DND-41 (cell line): ENCODE measurements at regions not wholly inside any gene's neighbourhood (a gene's known extent, or its start where the extent isn't known, plus 50 kb on each side); places are given as distances from the start of the nearest gene placed in this dataset.

Experiments used
- CTCF ChIP-seq: IDR thresholded peaks from 2 replicates; pipeline ENCODE4 v1.5.1; 2012; ENCODE audit warnings: borderline replicate concordance, low read length, moderate library complexity, mild to moderate bottlenecking; ENCODE audit not compliant: poor library complexity, severe bottlenecking; ENCODE audit errors: extremely low read depth
- EZH2 ChIP-seq: IDR thresholded peaks from 3 replicates; pipeline ENCODE4 v1.6.1; 2012; ENCODE audit warnings: borderline replicate concordance, low read depth, mild to moderate bottlenecking, moderate library complexity, low read length, inconsistent platforms; ENCODE audit not compliant: severe bottlenecking

- TF ChIP-seq CTCF (no peak), EZH2 (no peak)
Observed at GRCh38 chr16:65546353-65546791, 424.5 kb upstream of the CDH11 start.
